ENCODE measurements at regions not wholly inside any gene's neighbourhood (a gene's known extent, or its start where the extent isn't known, plus 50 kb on each side); places are given as distances from the start of the nearest gene placed in this dataset.

GRCh38 chr3:145754605-145755289, 406.2 kb downstream of the PLOD2 start:
- no peaks in the 10 kb centered on the region for H3K27me3 Mint-ChIP-seq

GRCh38 chr3:145760036-145760435, 400.9 kb downstream of the PLOD2 start:
- Mint-ChIP-seq H3K27ac (no peak overlapping the region), H3K9me3 (no peaks in the 10 kb centered on the region), H3K4me3 (no peak overlapping the region), H3K4me1 (ENCODE audit: low read depth) (no peaks in the 10 kb centered on the region), H3K36me3 (ENCODE audit: low read depth) (no peaks in the 10 kb centered on the region), H3K27me3 (no peaks in the 10 kb centered on the region)
- TF ChIP-seq CTCF (IDR thresholded peaks at IDR 0.05): no peak
- ChIA-PET CTCF (no interaction called here), POLR2A (no interaction called here)
- intact Hi-C loops (cut with DNase I, micrococcal nuclease): no loop called here
- no peak overlapping the region for H3K27ac ChIP-seq (ENCODE audit: low read depth in 1 of 2, low read length in 2 of 2)
- ATAC-seq (ENCODE audit: poor library complexity) (no peak), DNase-seq (no peak)
- H3K4me1 ChIP-seq (ENCODE audit: insufficient read depth, low read length): no peaks in the 10 kb centered on the region
- H3K4me3 ChIP-seq (ENCODE audit: low read length): no peak overlapping the region
- H3K36me3 ChIP-seq (ENCODE audit: insufficient read depth, low read length): no peaks in the 10 kb centered on the region
- H3K27me3 ChIP-seq (ENCODE audit: control insufficient read depth in 1 of 2, insufficient read depth in 2 of 2, low read length in 2 of 2): no peaks in the 10 kb centered on the region
- H3K9me3 ChIP-seq (ENCODE audit: control insufficient read depth in 1 of 2, insufficient read depth in 1 of 2, low read length in 2 of 2): no peaks in the 10 kb centered on the region

More at GRCh38 chr3:145754605-145755289, 406.2 kb downstream of the PLOD2 start:
- CTCF ChIA-PET: interaction anchor here (0.7 kb wide), 1 partner anchor 8 kb away, joined by 3 read pairs; no protein-coding TSS in a partner anchor
- Mint-ChIP-seq H3K36me3 (ENCODE audit: low read depth) (no peaks in the 10 kb centered on the region), H3K4me1 (ENCODE audit: low read depth) (no peaks in the 10 kb centered on the region), H3K27ac (no peak overlapping the region), H3K4me3 (no peak overlapping the region), H3K9me3 (no peaks in the 10 kb centered on the region)
- no peak for DNase-seq
- intact Hi-C loops (cut with DNase I, micrococcal nuclease): no loop called here
- Histone ChIP-seq H3K4me3 (ENCODE audit: low read length) (no peak overlapping the region), H3K27me3 (ENCODE audit: control insufficient read depth in 1 of 2, insufficient read depth in 2 of 2, low read length in 2 of 2) (no peaks in the 10 kb centered on the region), H3K36me3 (ENCODE audit: insufficient read depth, low read length) (no peaks in the 10 kb centered on the region), H3K4me1 (ENCODE audit: insufficient read depth, low read length) (no peaks in the 10 kb centered on the region), H3K27ac (ENCODE audit: low read depth in 1 of 2, low read length in 2 of 2) (no peak overlapping the region), H3K9me3 (ENCODE audit: control insufficient read depth in 1 of 2, insufficient read depth in 1 of 2, low read length in 2 of 2) (no peaks in the 10 kb centered on the region)
- ATAC-seq (ENCODE audit: poor library complexity): no peak
- TF ChIP-seq CTCF (IDR thresholded peaks at IDR 0.05): no peak
- POLR2A ChIA-PET: no interaction called here

- intact Hi-C loops (cut with DNase I, micrococcal nuclease): no loop called here
- Histone ChIP-seq H3K36me3 (ENCODE audit: insufficient read depth, low read length) (no peaks in the 10 kb centered on the region), H3K4me3 (ENCODE audit: low read length) (no peak overlapping the region), H3K4me1 (ENCODE audit: insufficient read depth, low read length) (no peaks in the 10 kb centered on the region), H3K27me3 (ENCODE audit: control insufficient read depth in 1 of 2, insufficient read depth in 2 of 2, low read length in 2 of 2) (no peaks in the 10 kb centered on the region), H3K27ac (ENCODE audit: low read depth in 1 of 2, low read length in 2 of 2) (no peak overlapping the region), H3K9me3 (ENCODE audit: control insufficient read depth in 1 of 2, insufficient read depth in 1 of 2, low read length in 2 of 2) (peaks cover 0 to 3% of the 10 kb centered on the region in 2 experiments)
- Mint-ChIP-seq H3K27me3 (no peaks in the 10 kb centered on the region), H3K27ac (no peak overlapping the region), H3K9me3 (peaks cover 4% of the 10 kb centered on the region), H3K4me1 (ENCODE audit: low read depth) (no peaks in the 10 kb centered on the region), H3K36me3 (ENCODE audit: low read depth) (no peaks in the 10 kb centered on the region), H3K4me3 (no peak overlapping the region)
- no peak for DNase-seq
- no peak for TF ChIP-seq CTCF (IDR thresholded peaks at IDR 0.05)
- CTCF ChIA-PET: no interaction called here
- POLR2A ChIA-PET: no interaction called here
- ATAC-seq (ENCODE audit: poor library complexity): no peak
These were observed 393.1 kb downstream of the PLOD2 start for GRCh38 chr3:145767909-145768308.
